ENCODE measurements at regions not wholly inside any gene's neighbourhood (a gene's known extent, or its start where the extent isn't known, plus 50 kb on each side); places are given as distances from the start of the nearest gene placed in this dataset.
"Not testable (repeated sequence)": the region's sequence is repeated elsewhere in the genome, so short reads cannot be mapped to it uniquely, and the experiment has no call there.

DNA sequence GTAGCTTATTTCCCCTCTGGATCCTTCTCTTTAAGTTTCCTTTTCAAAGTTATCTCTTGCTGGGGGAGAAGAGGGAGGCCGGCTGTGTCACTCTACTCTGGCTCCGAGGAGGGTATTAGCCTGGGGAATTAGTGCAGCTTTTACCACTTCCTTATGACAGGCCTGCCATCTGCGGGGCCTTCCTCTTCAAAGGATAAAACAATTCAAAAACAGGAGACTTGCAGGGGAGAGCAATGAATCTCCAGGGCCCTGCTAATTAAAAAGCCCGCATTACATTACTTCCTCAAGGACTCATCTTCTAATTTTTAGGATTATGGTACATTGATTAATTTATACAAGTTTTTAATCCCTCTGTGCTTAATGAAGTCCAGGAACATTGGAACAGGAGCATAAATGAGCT, 190.9 kb upstream of the CDH5 start:
- no peaks in the 10 kb centered on the region for H4K20me1 ChIP-seq (ENCODE audit: insufficient read depth, poor library complexity, severe bottlenecking)
- no peaks in the 10 kb centered on the region for H3K36me3 ChIP-seq (replicated peaks; ENCODE audit: insufficient read depth, low read depth)
- H3K4me1 ChIP-seq (ENCODE audit: insufficient read depth) = no peaks in the 10 kb centered on the region
- H3K9me2 ChIP-seq (replicated peaks; ENCODE audit: insufficient read depth) = no peaks in the 10 kb centered on the region
- no peak overlapping the region for H3K27ac ChIP-seq
- TF ChIP-seq, protein P1, sequence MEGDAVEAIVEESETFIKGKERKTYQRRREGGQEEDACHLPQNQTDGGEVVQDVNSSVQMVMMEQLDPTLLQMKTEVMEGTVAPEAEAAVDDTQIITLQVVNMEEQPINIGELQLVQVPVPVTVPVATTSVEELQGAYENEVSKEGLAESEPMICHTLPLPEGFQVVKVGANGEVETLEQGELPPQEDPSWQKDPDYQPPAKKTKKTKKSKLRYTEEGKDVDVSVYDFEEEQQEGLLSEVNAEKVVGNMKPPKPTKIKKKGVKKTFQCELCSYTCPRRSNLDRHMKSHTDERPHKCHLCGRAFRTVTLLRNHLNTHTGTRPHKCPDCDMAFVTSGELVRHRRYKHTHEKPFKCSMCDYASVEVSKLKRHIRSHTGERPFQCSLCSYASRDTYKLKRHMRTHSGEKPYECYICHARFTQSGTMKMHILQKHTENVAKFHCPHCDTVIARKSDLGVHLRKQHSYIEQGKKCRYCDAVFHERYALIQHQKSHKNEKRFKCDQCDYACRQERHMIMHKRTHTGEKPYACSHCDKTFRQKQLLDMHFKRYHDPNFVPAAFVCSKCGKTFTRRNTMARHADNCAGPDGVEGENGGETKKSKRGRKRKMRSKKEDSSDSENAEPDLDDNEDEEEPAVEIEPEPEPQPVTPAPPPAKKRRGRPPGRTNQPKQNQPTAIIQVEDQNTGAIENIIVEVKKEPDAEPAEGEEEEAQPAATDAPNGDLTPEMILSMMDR (IDR thresholded peaks at IDR 0.05; ENCODE audit: poor library complexity) = no peak
- TF ChIP-seq EZH2phosphoT487 (IDR thresholded peaks at IDR 0.05; ENCODE audit: low read depth, severe bottlenecking, unreplicated experiment) (no peak), EZH2 (IDR thresholded peaks at IDR 0.05; ENCODE audit: borderline replicate concordance) (no peak)
- H3K79me2 ChIP-seq = no peaks in the 10 kb centered on the region
- peaks cover 3% of the 10 kb centered on the region for H3K9me3 ChIP-seq (ENCODE audit: low read depth)
- 34% methylated on average over 4 of the region's 4 CpGs for WGBS (ENCODE audit: low lambda C conversion rate, missing lambda C conversion rate)
- H2AFZ ChIP-seq = no peak overlapping the region
- H3K27me3 ChIP-seq = no peaks in the 10 kb centered on the region
- DNase-seq (ENCODE audit: low spot score) = no peak
- no peak overlapping the region for H3K4me2 ChIP-seq
- H3K4me3 ChIP-seq = no peak overlapping the region

DNA sequence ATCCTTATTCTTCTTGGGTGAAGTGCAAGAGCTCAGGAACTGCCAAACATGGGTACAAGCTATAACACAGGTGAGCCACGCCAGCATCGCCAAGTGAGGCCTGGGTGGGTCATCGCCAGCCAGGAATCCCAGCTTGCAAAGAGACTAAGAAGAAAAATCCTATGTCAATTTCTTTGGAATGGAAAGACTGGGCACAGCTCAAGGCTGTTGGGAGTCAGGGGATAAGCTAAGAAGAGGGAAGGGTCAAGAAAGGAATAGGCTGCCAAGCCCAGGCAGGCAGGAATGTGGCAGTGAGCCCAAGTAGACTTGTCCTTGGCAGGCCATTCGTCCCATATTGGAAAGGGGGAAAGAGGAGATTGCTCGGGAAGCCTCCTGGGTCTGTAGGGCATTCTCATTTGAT, 191.4 kb upstream of the CDH5 start:
- Histone ChIP-seq H3K27ac (no peak overlapping the region), H3K9me3 (ENCODE audit: low read depth) (peaks cover 3% of the 10 kb centered on the region), H3K36me3 (replicated peaks; ENCODE audit: insufficient read depth, low read depth) (no peaks in the 10 kb centered on the region), H3K27me3 (no peaks in the 10 kb centered on the region), H3K4me3 (no peak overlapping the region), H3K4me2 (no peak overlapping the region), H3K79me2 (no peaks in the 10 kb centered on the region), H4K20me1 (ENCODE audit: insufficient read depth, poor library complexity, severe bottlenecking) (no peaks in the 10 kb centered on the region), H3K9me2 (replicated peaks; ENCODE audit: insufficient read depth) (no peaks in the 10 kb centered on the region), H2AFZ (no peak overlapping the region), H3K4me1 (ENCODE audit: insufficient read depth) (no peaks in the 10 kb centered on the region)
- WGBS (ENCODE audit: low lambda C conversion rate, missing lambda C conversion rate) = 88% methylated on average over 5 of the region's 5 CpGs
- TF ChIP-seq EZH2 (IDR thresholded peaks at IDR 0.05; ENCODE audit: borderline replicate concordance) (no peak), EZH2phosphoT487 (IDR thresholded peaks at IDR 0.05; ENCODE audit: low read depth, severe bottlenecking, unreplicated experiment) (no peak)
- TF ChIP-seq, protein P1 (IDR thresholded peaks at IDR 0.05; ENCODE audit: poor library complexity) = no peak
- DNase-seq (ENCODE audit: low spot score) = no peak

DNA sequence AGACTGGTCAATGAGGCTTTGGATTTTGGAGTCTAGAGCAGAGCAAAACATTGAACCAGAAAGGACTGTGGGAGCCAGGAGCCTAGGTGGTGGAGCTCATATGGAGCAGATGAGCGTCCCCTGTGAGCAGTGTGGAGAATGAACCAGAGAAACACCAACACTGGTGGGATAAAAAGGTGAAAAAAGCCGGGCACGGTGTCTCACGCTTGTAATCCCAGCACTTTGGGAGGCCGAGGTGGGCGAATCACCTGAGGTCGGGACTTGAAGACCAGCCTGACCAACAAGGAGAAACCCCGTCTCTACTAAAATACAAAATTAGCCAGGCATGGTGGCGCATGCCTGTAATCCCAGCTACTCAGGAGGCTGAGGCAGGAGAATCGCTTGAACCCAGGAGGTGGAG, 192.7 kb upstream of the CDH5 start:
- not testable (repeated sequence) for H3K4me3 ChIP-seq; H4K20me1 ChIP-seq (ENCODE audit: insufficient read depth, poor library complexity, severe bottlenecking); H3K4me2 ChIP-seq; H3K36me3 ChIP-seq (replicated peaks; ENCODE audit: insufficient read depth, low read depth); DNase-seq (ENCODE audit: low spot score); H3K4me1 ChIP-seq (ENCODE audit: insufficient read depth); H3K9me2 ChIP-seq (replicated peaks; ENCODE audit: insufficient read depth); H3K27ac ChIP-seq; H3K79me2 ChIP-seq; H3K9me3 ChIP-seq (ENCODE audit: low read depth); H3K27me3 ChIP-seq; H2AFZ ChIP-seq
- 97% methylated on average over 10 of the region's 10 CpGs for WGBS (ENCODE audit: low lambda C conversion rate, missing lambda C conversion rate)

DNA sequence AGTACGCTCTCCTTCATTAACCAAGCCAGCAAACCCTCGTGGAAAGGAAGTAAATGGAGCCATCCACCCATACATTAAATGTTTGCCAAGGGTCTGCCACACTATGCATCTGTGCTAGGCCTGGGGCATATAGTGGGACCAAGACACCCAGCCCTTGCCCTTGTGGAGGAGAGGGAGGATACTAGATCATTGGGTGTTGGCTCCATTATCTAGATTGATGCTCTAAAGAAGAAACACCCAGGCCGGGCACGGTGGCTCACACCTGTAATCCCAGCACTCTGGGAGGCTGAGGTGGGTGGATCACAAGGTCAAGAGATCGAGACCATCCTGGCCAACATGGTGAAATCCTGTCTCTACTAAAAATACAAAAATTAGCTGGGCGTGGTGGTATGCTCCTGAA, 193.3 kb upstream of the CDH5 start:
- not testable (repeated sequence) for H3K4me3 ChIP-seq; H3K79me2 ChIP-seq; H3K9me3 ChIP-seq (ENCODE audit: low read depth); H4K20me1 ChIP-seq (ENCODE audit: insufficient read depth, poor library complexity, severe bottlenecking); H3K27ac ChIP-seq; H3K9me2 ChIP-seq (replicated peaks; ENCODE audit: insufficient read depth); H3K4me2 ChIP-seq; H3K4me1 ChIP-seq (ENCODE audit: insufficient read depth); H2AFZ ChIP-seq; H3K36me3 ChIP-seq (replicated peaks; ENCODE audit: insufficient read depth, low read depth); DNase-seq (ENCODE audit: low spot score); H3K27me3 ChIP-seq
- WGBS (ENCODE audit: low lambda C conversion rate, missing lambda C conversion rate) = 94% methylated on average over 6 of the region's 6 CpGs

DNA sequence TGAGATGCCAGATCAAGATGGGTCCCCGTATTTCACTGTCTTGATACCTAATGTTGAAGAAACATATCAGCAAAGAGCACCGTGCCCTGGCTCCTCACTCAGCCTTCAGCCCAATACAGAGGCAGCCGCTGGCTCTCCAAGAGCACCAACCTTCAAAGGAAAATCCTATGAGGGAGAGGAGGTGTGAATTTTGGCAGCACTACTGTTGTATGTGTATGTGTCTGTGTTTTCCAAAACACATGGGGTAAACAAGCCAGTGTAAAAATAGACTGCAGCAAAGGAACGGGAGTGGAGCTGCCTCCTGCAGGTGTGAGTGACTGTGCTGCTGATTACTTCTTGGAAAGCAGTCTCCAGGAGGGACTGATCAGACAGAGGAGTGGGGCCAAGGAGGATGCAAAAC, 194.0 kb upstream of the CDH5 start:
- 71% methylated on average over 4 of the region's 4 CpGs for WGBS (ENCODE audit: low lambda C conversion rate, missing lambda C conversion rate)
- no peaks in the 10 kb centered on the region for H3K9me2 ChIP-seq (replicated peaks; ENCODE audit: insufficient read depth)
- H2AFZ ChIP-seq = no peak overlapping the region
- no peak overlapping the region for H3K4me2 ChIP-seq
- no peaks in the 10 kb centered on the region for H4K20me1 ChIP-seq (ENCODE audit: insufficient read depth, poor library complexity, severe bottlenecking)
- H3K4me3 ChIP-seq = no peak overlapping the region
- H3K27ac ChIP-seq = no peak overlapping the region
- no peaks in the 10 kb centered on the region for H3K4me1 ChIP-seq (ENCODE audit: insufficient read depth)
- H3K27me3 ChIP-seq = no peaks in the 10 kb centered on the region
- no peak for TF ChIP-seq EZH2 (IDR thresholded peaks at IDR 0.05; ENCODE audit: borderline replicate concordance)
- TF ChIP-seq, protein P1 (IDR thresholded peaks at IDR 0.05; ENCODE audit: poor library complexity) = no peak
- no peak for TF ChIP-seq EZH2phosphoT487 (IDR thresholded peaks at IDR 0.05; ENCODE audit: low read depth, severe bottlenecking, unreplicated experiment)
- DNase-seq (ENCODE audit: low spot score) = no peak
- H3K79me2 ChIP-seq = no peaks in the 10 kb centered on the region
- no peaks in the 10 kb centered on the region for H3K36me3 ChIP-seq (replicated peaks; ENCODE audit: insufficient read depth, low read depth)
- no peaks in the 10 kb centered on the region for H3K9me3 ChIP-seq (ENCODE audit: low read depth)
